Spleen (tissue), 11 donors: ENCODE measurements at regions not wholly inside any gene's neighbourhood (a gene's known extent, or its start where the extent isn't known, plus 50 kb on each side); places are given as distances from the start of the nearest gene placed in this dataset.

Experiments used
- DNase-seq: peaks from one replicate; pipeline ENCODE4 v3.0.0-alpha.2; 2020
- H3K27ac ChIP-seq, 8 donors: fragments of 200-600 bp; sonication (generic) in 7 of 8; 1 replicate in 4 of 8; 2 replicates in 4 of 8; pipeline versions ENCODE4 v1.5.0 to v1.8.0; 2016 to 2021; ENCODE audit warnings: inconsistent platforms in 4 of 8, mild to moderate bottlenecking in 4 of 8, moderate library complexity in 1 of 8
- H3K27me3 ChIP-seq, 7 donors: fragments of 200-600 bp; sonication (generic) in 6 of 7; replicated peaks in 1 of 7; 1 replicate in 4 of 7; 2 replicates in 3 of 7; pipeline versions ENCODE4 v1.5.0 to v1.8.0; 2016 to 2021; ENCODE audit warnings: inconsistent platforms in 3 of 7, mild to moderate bottlenecking in 1 of 7
- H3K36me3 ChIP-seq, 6 donors: fragments of 200-600 bp; sonication (generic) in 5 of 6; 1 replicate in 4 of 6; 2 replicates in 2 of 6; pipeline versions ENCODE4 v1.5.0 to v1.8.0; 2016 to 2021; ENCODE audit warnings: inconsistent platforms in 2 of 6
- H3K4me1 ChIP-seq, 6 donors: fragments of 200-600 bp; sonication (generic) in 5 of 6; 1 replicate in 3 of 6; 2 replicates in 3 of 6; pipeline versions ENCODE4 v1.5.0 to v1.8.0; 2016 to 2021; ENCODE audit warnings: inconsistent platforms in 3 of 6
- H3K4me3 ChIP-seq, 8 donors: fragments of 200-600 bp; sonication (generic) in 7 of 8; 1 replicate in 4 of 8; 2 replicates in 4 of 8; pipeline versions ENCODE4 v1.5.0 to v1.8.0; 2016 to 2021; ENCODE audit warnings: inconsistent platforms in 4 of 8, mild to moderate bottlenecking in 4 of 8, moderate library complexity in 2 of 8
- H3K9me3 ChIP-seq, 8 donors: fragments of 200-600 bp; sonication (generic) in 7 of 8; 1 replicate in 4 of 8; 2 replicates in 4 of 8; pipeline versions ENCODE4 v1.5.0 to v1.8.0; 2016 to 2021; ENCODE audit warnings: inconsistent platforms in 4 of 8
- CTCF ChIP-seq, 11 experiments: fragments of 200-600 bp in 7 of 11; fragments of 450-650 bp in 4 of 11; sonication (generic) in 4 of 11; IDR thresholded peaks in 8 of 11; conservative IDR thresholded peaks in 3 of 11; 1 replicate in 7 of 11; 2 replicates in 4 of 11; pipeline versions ENCODE4 v1.4.0 to v1.8.0; 2016 to 2021; ENCODE audit warnings: antibody characterized with exemption in 11 of 11, inconsistent platforms in 4 of 11, mild to moderate bottlenecking in 1 of 11
- POLR2A ChIP-seq, 3 donors: fragments of 450-650 bp; IDR thresholded peaks; one replicate each; pipeline ENCODE4 v1.5.1; 2017; ENCODE audit warnings: antibody characterized with exemption in 3 of 3, mild to moderate bottlenecking in 1 of 3
- POLR2AphosphoS5 ChIP-seq, 3 donors: sonication (generic); formaldehyde crosslinking; IDR thresholded peaks; one replicate each; pipeline ENCODE4 v1.5.1; 2017; ENCODE audit warnings: antibody characterized with exemption in 3 of 3
- WGBS, 5 donors: extraction: QIAGEN DNeasy Blood & Tissue Kit in 3 of 5; methylation state at CpG; one replicate each; pipeline versions ENCODE4 v1.1.5 to v1.1.7; 2013 to 2018; 5-methylcytosine and 5-hydroxymethylcytosine counted together
- intact Hi-C: fragments of 100-400 bp; cut with DNase I; formaldehyde crosslinking; loops from one replicate; pipeline ENCODE4 v1.15.0; 2023; ENCODE audit warnings: low total_unique reads
- donor health status: healthy with polysubstance abuse.
- donor health status: DM: no; HTN: no; CAD: no; lungs with moderate emphysema.
- donor health status: DM: no; HTN: no; CAD: no.
- donor health status: Bipolar disorder and iron deficiency.
- donor health status: healthy.
- donor health status: DM: no; HTN: no; CAD: no.
- donor health status: DM: yes; HTN: yes; CAD: no.

GRCh38 chr1:173415490-173415889 lies 61.6 kb upstream of the PRDX6 start:
- peaks cover 25 to 94% (median 62%) of the 10 kb centered on the region in 6 donors for H3K4me1 ChIP-seq
- peaks cover 0 to 33% (median 3%) of the 10 kb centered on the region in 6 donors for H3K36me3 ChIP-seq
- no peak for DNase-seq
- no peaks in the 10 kb centered on the region for H3K27me3 ChIP-seq
- 64 to 84% (median 68%) methylated on average over 3 of the region's 3 CpGs for WGBS, 5 donors
- H3K4me3 ChIP-seq: no peak overlapping the region
- no peaks in the 10 kb centered on the region for H3K9me3 ChIP-seq
- H3K27ac ChIP-seq: peak overlapping the region; percentile 32 to 88 (median 70)
- no peak for TF ChIP-seq POLR2A (IDR thresholded peaks at IDR 0.05)
- no peak for TF ChIP-seq CTCF (IDR thresholded peaks at IDR 0.05 in 8 of 11, conservative IDR thresholded peaks at IDR 0.05 in 3 of 11)
- TF ChIP-seq POLR2AphosphoS5 (IDR thresholded peaks at IDR 0.05): no peak
- intact Hi-C loops: no loop called here

GRCh38 chr1:173415905-173416450 lies 61.2 kb upstream of the PRDX6 start:
- intact Hi-C loops: no loop called here
- Histone ChIP-seq H3K9me3 (no peaks in the 10 kb centered on the region), H3K36me3 (peaks cover 0 to 30% (median 3%) of the 10 kb centered on the region in 6 donors), H3K4me3 (no peak overlapping the region), H3K27me3 (no peaks in the 10 kb centered on the region), H3K4me1 (peaks cover 22 to 94% (median 61%) of the 10 kb centered on the region in 6 donors), H3K27ac (peak overlapping the region in 7 of 8 donors; percentile 55 to 88 (median 75))
- DNase-seq: no peak
- no peak for TF ChIP-seq CTCF (IDR thresholded peaks at IDR 0.05 in 8 of 11, conservative IDR thresholded peaks at IDR 0.05 in 3 of 11)
- no peak for TF ChIP-seq POLR2A (IDR thresholded peaks at IDR 0.05)
- TF ChIP-seq POLR2AphosphoS5 (IDR thresholded peaks at IDR 0.05): no peak
- WGBS, 5 donors: 65 to 79% (median 76%) methylated on average over 5 of the region's 5 CpGs

- Histone ChIP-seq H3K9me3 (no peaks in the 10 kb centered on the region), H3K27me3 (no peaks in the 10 kb centered on the region), H3K36me3 (peaks cover 0 to 35% (median 3%) of the 10 kb centered on the region in 6 donors), H3K4me3 (no peak overlapping the region), H3K27ac (peak overlapping the region in 4 of 8 donors; percentile 51 to 88 (median 70)), H3K4me1 (peaks cover 22 to 90% (median 49%) of the 10 kb centered on the region in 6 donors)
- DNase-seq: no peak
- intact Hi-C loops: no loop called here
- 24 to 53% (median 35%) methylated on average over 1 of the region's 1 CpG for WGBS, 5 donors
- no peak for TF ChIP-seq CTCF (IDR thresholded peaks at IDR 0.05 in 8 of 11, conservative IDR thresholded peaks at IDR 0.05 in 3 of 11)
- no peak for TF ChIP-seq POLR2AphosphoS5 (IDR thresholded peaks at IDR 0.05)
- no peak for TF ChIP-seq POLR2A (IDR thresholded peaks at IDR 0.05)
These were observed 59.6 kb upstream of the PRDX6 start for GRCh38 chr1:173417563-173417962.

- Histone ChIP-seq H3K27ac (peak overlapping the region in 4 of 8 donors; percentile 51 to 88 (median 70)), H3K9me3 (no peaks in the 10 kb centered on the region), H3K4me1 (peaks cover 15 to 84% (median 41%) of the 10 kb centered on the region in 6 donors), H3K27me3 (no peaks in the 10 kb centered on the region), H3K4me3 (no peak overlapping the region), H3K36me3 (peaks cover 0 to 38% (median 3%) of the 10 kb centered on the region in 6 donors)
- DNase-seq: peak; percentile 79
- peak in 1 of 3 donors; percentile 12 for TF ChIP-seq POLR2AphosphoS5 (IDR thresholded peaks at IDR 0.05)
- TF ChIP-seq CTCF (IDR thresholded peaks at IDR 0.05 in 8 of 11, conservative IDR thresholded peaks at IDR 0.05 in 3 of 11): no peak
- peak in 1 of 3 donors; percentile 16 for TF ChIP-seq POLR2A (IDR thresholded peaks at IDR 0.05)
- WGBS, 5 donors: 62 to 78% (median 77%) methylated on average over 11 of the region's 11 CpGs
- intact Hi-C loops: no loop called here
These were observed 58.8 kb upstream of the PRDX6 start for GRCh38 chr1:173418107-173418985.
